ENCODE measurements at regions not wholly inside any gene's neighbourhood (a gene's known extent, or its start where the extent isn't known, plus 50 kb on each side); places are given as distances from the start of the nearest gene placed in this dataset.

DNA sequence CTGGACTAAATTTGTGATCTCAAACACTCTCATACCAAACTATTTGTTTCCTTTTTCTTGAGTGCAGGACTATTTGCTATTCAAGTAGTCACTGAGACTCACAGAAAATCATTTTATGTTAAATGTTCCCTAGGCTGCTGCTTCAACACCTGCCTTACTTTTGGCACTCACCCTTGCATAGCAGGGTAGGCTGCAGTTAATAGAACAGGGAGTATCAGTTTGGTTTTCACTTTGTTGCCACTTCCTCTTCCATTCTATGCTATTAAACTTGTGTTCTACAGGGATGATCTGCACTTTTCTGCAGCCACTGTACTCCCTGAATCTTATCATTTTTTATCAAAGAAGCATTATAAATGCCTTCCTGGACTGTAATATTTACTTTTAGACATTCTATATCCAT lies 148.7 kb upstream of the PRMT6 start:
- no peak overlapping the region for H3K4me2 ChIP-seq (ENCODE audit: low read depth, low read length, poor library complexity, severe bottlenecking)

DNA sequence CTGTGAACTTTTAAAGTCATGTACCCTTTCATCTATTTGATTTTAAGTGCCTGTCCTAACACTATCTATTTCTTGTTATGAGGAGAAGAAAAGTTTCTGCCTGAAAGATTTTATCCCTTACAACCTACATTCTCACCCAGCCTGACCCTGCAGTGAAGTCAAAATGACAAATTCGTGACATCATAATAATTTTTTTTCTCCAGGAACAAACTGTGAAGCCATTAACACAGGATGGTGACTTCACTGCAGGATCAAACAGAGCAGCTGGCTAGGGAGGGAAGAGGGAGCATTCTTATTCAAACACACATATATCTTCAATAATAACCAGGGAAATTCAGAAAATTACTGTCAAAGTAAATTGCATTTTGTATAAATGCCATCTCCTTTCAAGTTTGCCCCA lies 147.8 kb upstream of the PRMT6 start:
- Histone ChIP-seq H3K9ac (ENCODE audit: low read depth, low read length, poor library complexity, severe bottlenecking) (no peak overlapping the region), H3K4me1 (ENCODE audit: insufficient read depth, low read length, poor library complexity, severe bottlenecking) (no peaks in the 10 kb centered on the region), H3F3A (ENCODE audit: low read depth) (no peaks in the 10 kb centered on the region), H2AFZ (ENCODE audit: low read length) (no peak overlapping the region), H3K9me2 (replicated peaks; ENCODE audit: low read depth, low read length) (no peaks in the 10 kb centered on the region), H3K4me3 (ENCODE audit: low read length, poor library complexity, severe bottlenecking) (no peak overlapping the region), H3K79me2 (ENCODE audit: insufficient read depth, low read length) (no peaks in the 10 kb centered on the region), H3K4me2 (ENCODE audit: low read depth, low read length, poor library complexity, severe bottlenecking) (no peak overlapping the region), H3K9me3 (ENCODE audit: insufficient read depth, low read depth, low read length) (no peaks in the 10 kb centered on the region), H4K20me1 (ENCODE audit: insufficient read depth, low read length, poor library complexity, severe bottlenecking) (no peaks in the 10 kb centered on the region), H3K27me3 (ENCODE audit: insufficient read depth, low read length, poor library complexity, severe bottlenecking) (no peaks in the 10 kb centered on the region), H3K36me3 (ENCODE audit: insufficient read depth, low read length) (no peaks in the 10 kb centered on the region)
- TF ChIP-seq, protein P1, sequence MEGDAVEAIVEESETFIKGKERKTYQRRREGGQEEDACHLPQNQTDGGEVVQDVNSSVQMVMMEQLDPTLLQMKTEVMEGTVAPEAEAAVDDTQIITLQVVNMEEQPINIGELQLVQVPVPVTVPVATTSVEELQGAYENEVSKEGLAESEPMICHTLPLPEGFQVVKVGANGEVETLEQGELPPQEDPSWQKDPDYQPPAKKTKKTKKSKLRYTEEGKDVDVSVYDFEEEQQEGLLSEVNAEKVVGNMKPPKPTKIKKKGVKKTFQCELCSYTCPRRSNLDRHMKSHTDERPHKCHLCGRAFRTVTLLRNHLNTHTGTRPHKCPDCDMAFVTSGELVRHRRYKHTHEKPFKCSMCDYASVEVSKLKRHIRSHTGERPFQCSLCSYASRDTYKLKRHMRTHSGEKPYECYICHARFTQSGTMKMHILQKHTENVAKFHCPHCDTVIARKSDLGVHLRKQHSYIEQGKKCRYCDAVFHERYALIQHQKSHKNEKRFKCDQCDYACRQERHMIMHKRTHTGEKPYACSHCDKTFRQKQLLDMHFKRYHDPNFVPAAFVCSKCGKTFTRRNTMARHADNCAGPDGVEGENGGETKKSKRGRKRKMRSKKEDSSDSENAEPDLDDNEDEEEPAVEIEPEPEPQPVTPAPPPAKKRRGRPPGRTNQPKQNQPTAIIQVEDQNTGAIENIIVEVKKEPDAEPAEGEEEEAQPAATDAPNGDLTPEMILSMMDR (conservative IDR thresholded peaks at IDR 0.05; ENCODE audit: low read length) = no peak
- TF ChIP-seq EZH2phosphoT487 (IDR thresholded peaks at IDR 0.05; ENCODE audit: borderline replicate concordance) = no peak

More for the DNA sequence above, 148.7 kb upstream of the PRMT6 start:
- TF ChIP-seq, protein P1 (conservative IDR thresholded peaks at IDR 0.05; ENCODE audit: low read length) = no peak
- TF ChIP-seq EZH2phosphoT487 (IDR thresholded peaks at IDR 0.05; ENCODE audit: borderline replicate concordance) = no peak
- Histone ChIP-seq H3K4me1 (ENCODE audit: insufficient read depth, low read length, poor library complexity, severe bottlenecking) (no peaks in the 10 kb centered on the region), H3K9me3 (ENCODE audit: insufficient read depth, low read depth, low read length) (no peaks in the 10 kb centered on the region), H3K9me2 (replicated peaks; ENCODE audit: low read depth, low read length) (no peaks in the 10 kb centered on the region), H3K4me3 (ENCODE audit: low read length, poor library complexity, severe bottlenecking) (no peak overlapping the region), H3K36me3 (ENCODE audit: insufficient read depth, low read length) (no peaks in the 10 kb centered on the region), H2AFZ (ENCODE audit: low read length) (no peak overlapping the region), H3K9ac (ENCODE audit: low read depth, low read length, poor library complexity, severe bottlenecking) (no peak overlapping the region), H3K79me2 (ENCODE audit: insufficient read depth, low read length) (no peaks in the 10 kb centered on the region), H3K27me3 (ENCODE audit: insufficient read depth, low read length, poor library complexity, severe bottlenecking) (no peaks in the 10 kb centered on the region), H3F3A (ENCODE audit: low read depth) (no peaks in the 10 kb centered on the region), H4K20me1 (ENCODE audit: insufficient read depth, low read length, poor library complexity, severe bottlenecking) (no peaks in the 10 kb centered on the region)

DNA sequence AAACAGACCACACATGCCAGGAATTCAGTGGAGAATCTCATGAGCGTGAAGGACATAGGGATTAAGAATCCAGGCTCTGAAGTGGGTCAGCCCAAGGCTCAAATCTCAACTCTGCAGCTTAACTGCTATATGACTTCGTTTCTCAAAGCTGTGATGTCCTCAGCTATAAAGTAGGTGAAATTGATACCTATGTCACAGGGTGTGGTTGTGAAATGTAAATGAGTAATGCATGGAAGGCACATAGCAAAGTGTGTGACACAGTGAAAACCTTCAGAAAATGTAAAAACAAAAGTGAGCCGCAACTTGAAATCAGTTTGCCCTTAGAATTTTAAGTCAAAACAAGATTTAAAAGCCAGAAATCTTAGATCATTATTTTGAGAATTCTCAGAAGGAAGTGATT lies 145.7 kb upstream of the PRMT6 start:
- no peak for TF ChIP-seq EZH2phosphoT487 (IDR thresholded peaks at IDR 0.05; ENCODE audit: borderline replicate concordance)
- TF ChIP-seq, protein P1 (conservative IDR thresholded peaks at IDR 0.05; ENCODE audit: low read length) = no peak

More for the DNA sequence above, 145.7 kb upstream of the PRMT6 start:
- Histone ChIP-seq H3K9ac (ENCODE audit: low read depth, low read length, poor library complexity, severe bottlenecking) (no peak overlapping the region), H3K4me3 (ENCODE audit: low read length, poor library complexity, severe bottlenecking) (no peak overlapping the region), H3K9me3 (ENCODE audit: insufficient read depth, low read depth, low read length) (no peaks in the 10 kb centered on the region), H3K9me2 (replicated peaks; ENCODE audit: low read depth, low read length) (no peaks in the 10 kb centered on the region), H3K4me2 (ENCODE audit: low read depth, low read length, poor library complexity, severe bottlenecking) (no peak overlapping the region), H4K20me1 (ENCODE audit: insufficient read depth, low read length, poor library complexity, severe bottlenecking) (no peaks in the 10 kb centered on the region), H3K4me1 (ENCODE audit: insufficient read depth, low read length, poor library complexity, severe bottlenecking) (no peaks in the 10 kb centered on the region), H3K27me3 (ENCODE audit: insufficient read depth, low read length, poor library complexity, severe bottlenecking) (no peaks in the 10 kb centered on the region), H3K36me3 (ENCODE audit: insufficient read depth, low read length) (no peaks in the 10 kb centered on the region), H2AFZ (ENCODE audit: low read length) (no peak overlapping the region), H3K79me2 (ENCODE audit: insufficient read depth, low read length) (no peaks in the 10 kb centered on the region), H3F3A (ENCODE audit: low read depth) (no peaks in the 10 kb centered on the region)
